ENCODE measurements at regions not wholly inside any gene's neighbourhood (a gene's known extent, or its start where the extent isn't known, plus 50 kb on each side); places are given as distances from the start of the nearest gene placed in this dataset.
A peak's percentile ranks its signal among the peaks of the same experiment; 100 is the strongest.

DNA sequence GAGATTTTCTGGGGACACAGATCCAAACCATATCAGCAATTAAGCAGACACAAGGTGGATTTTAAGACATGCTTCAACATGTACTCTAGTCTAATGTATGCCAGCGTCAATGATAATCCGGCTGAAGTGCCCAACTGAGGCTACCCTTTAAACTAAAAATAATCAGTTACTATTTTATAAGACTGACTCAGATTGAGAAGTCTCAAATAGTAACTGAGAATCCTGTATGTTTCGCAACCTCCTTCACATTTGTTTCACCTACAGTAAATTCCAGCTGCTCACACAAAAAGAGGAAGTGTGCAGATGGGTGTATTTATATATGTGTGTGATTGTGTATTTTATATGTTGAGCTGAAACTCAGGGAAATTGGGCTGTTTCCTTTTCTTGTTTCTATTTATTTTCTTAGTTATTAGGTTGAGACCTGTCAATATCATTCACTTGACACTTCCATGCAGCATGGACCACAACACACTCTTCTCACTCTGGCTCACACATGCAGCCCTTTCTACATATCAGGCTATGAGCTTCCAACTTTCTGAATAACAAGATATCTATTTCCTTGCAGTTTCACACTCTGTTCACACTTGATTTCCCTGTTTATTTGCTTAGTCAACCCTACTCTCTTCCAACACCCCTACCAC is 1224.9 kb upstream of the TMEM132C start:
- TF ChIP-seq POLR2A (IDR thresholded peaks at IDR 0.05) (no peak), POLR2AphosphoS5 (IDR thresholded peaks at IDR 0.05) (no peak)
- TF ChIP-seq, protein P1, sequence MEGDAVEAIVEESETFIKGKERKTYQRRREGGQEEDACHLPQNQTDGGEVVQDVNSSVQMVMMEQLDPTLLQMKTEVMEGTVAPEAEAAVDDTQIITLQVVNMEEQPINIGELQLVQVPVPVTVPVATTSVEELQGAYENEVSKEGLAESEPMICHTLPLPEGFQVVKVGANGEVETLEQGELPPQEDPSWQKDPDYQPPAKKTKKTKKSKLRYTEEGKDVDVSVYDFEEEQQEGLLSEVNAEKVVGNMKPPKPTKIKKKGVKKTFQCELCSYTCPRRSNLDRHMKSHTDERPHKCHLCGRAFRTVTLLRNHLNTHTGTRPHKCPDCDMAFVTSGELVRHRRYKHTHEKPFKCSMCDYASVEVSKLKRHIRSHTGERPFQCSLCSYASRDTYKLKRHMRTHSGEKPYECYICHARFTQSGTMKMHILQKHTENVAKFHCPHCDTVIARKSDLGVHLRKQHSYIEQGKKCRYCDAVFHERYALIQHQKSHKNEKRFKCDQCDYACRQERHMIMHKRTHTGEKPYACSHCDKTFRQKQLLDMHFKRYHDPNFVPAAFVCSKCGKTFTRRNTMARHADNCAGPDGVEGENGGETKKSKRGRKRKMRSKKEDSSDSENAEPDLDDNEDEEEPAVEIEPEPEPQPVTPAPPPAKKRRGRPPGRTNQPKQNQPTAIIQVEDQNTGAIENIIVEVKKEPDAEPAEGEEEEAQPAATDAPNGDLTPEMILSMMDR (IDR thresholded peaks at IDR 0.05 in 8 of 11, conservative IDR thresholded peaks at IDR 0.05 in 3 of 11) = no peak
- Histone ChIP-seq H3K27ac (no peak overlapping the region), H3K4me1 (peaks cover 0 to 10% (median 0%) of the 10 kb centered on the region in 6 donors), H3K9me3 (no peaks in the 10 kb centered on the region), H3K4me3 (no peak overlapping the region), H3K27me3 (replicated peaks in 1 of 7) (peaks cover 0 to 7% (median 0%) of the 10 kb centered on the region in 7 donors), H3K36me3 (no peaks in the 10 kb centered on the region)
- no peak for DNase-seq
- intact Hi-C loops (cut with DNase I; ENCODE audit: low total_unique reads) = no loop called here
- WGBS, 5 donors = 74 to 82% (median 79%) methylated on average over 3 of the region's 3 CpGs

DNA sequence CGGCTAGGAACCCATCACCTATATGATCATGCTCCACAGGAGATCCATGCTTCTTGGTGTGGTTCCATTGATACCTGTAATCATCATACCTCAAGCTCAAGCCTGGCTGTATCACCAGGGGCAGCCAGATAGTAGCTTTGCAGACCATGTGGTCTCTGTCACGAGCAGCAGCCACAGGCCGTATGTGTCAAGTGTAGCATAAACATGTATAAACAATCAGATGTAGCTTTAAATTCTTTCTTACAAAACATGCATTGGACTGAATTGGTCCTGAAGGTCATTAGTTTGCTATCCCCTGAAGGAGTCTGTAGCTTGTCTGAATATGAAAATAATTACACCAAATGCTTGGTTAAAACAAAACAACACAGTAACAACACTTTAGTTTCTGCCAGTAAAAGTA is 1223.2 kb upstream of the TMEM132C start:
- 85 to 97% (median 87%) methylated on average over 3 of the region's 3 CpGs for WGBS, 5 donors
- peaks cover 0 to 7% (median 0%) of the 10 kb centered on the region in 7 donors for H3K27me3 ChIP-seq (replicated peaks in 1 of 7)
- no peak overlapping the region for H3K4me3 ChIP-seq
- H3K27ac ChIP-seq = no peak overlapping the region
- intact Hi-C loops (cut with DNase I; ENCODE audit: low total_unique reads) = no loop called here
- H3K9me3 ChIP-seq = peaks cover 0 to 3% (median 0%) of the 10 kb centered on the region in 8 donors
- TF ChIP-seq, protein P1 (IDR thresholded peaks at IDR 0.05 in 8 of 11, conservative IDR thresholded peaks at IDR 0.05 in 3 of 11) = no peak
- TF ChIP-seq POLR2A (IDR thresholded peaks at IDR 0.05) (no peak), POLR2AphosphoS5 (IDR thresholded peaks at IDR 0.05) (no peak)
- H3K36me3 ChIP-seq = no peaks in the 10 kb centered on the region
- no peak for DNase-seq
- peaks cover 0 to 10% (median 0%) of the 10 kb centered on the region in 6 donors for H3K4me1 ChIP-seq

DNA sequence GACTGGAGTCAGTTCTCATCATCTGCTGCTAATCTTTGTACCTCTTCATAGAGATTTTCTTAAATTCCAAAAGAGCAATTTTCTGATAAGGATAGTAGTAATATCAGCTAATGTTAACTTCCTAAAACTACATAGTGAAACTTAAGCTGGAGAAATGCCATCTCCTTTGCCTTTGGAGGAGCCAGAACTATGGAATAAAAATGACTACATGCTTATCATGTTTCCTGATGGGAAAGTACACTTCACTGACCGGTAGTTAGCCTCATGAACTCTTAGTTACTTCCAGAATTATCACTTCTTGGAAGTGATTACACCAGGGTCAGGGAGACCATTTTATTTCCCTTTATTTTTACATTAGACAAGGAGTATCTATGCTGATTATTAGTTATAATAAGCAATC is 1222.1 kb upstream of the TMEM132C start:
- Histone ChIP-seq H3K27ac (peak overlapping the region in 1 of 8 donors; percentile 34), H3K36me3 (no peaks in the 10 kb centered on the region), H3K4me1 (peaks cover 0 to 10% (median 0%) of the 10 kb centered on the region in 6 donors), H3K27me3 (replicated peaks in 1 of 7) (peaks cover 0 to 7% (median 0%) of the 10 kb centered on the region in 7 donors), H3K9me3 (peaks cover 0 to 4% (median 0%) of the 10 kb centered on the region in 8 donors), H3K4me3 (no peak overlapping the region)
- TF ChIP-seq POLR2A (IDR thresholded peaks at IDR 0.05) = no peak
- TF ChIP-seq, protein P1 (IDR thresholded peaks at IDR 0.05 in 8 of 11, conservative IDR thresholded peaks at IDR 0.05 in 3 of 11) = no peak
- TF ChIP-seq POLR2AphosphoS5 (IDR thresholded peaks at IDR 0.05) = no peak
- DNase-seq = no peak
- intact Hi-C loops (cut with DNase I; ENCODE audit: low total_unique reads) = no loop called here
- 36 to 57% (median 50%) methylated on average over 1 of the region's 1 CpG for WGBS, 5 donors

DNA sequence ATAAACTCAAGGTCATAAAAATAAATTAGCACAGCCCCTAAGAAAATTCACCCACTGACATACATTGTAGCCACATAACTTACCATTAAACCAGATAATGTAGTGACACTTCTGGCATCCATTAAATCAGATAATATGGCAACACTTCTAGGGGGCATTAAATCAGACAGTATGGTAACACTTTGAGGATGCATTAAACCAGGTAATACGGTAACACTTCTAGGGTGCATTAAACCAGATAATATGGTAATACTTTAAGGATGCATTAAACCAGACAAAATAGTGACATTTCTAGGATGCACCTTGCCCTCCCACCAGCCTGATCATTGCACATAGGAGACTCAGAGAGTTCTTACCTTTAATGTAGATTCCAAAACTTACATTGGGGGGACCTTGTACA is 1220.5 kb upstream of the TMEM132C start:
- H3K9me3 ChIP-seq = peaks cover 0 to 4% (median 0%) of the 10 kb centered on the region in 8 donors
- TF ChIP-seq POLR2A (IDR thresholded peaks at IDR 0.05) = no peak
- no peak for TF ChIP-seq POLR2AphosphoS5 (IDR thresholded peaks at IDR 0.05)
- TF ChIP-seq, protein P1 (IDR thresholded peaks at IDR 0.05 in 8 of 11, conservative IDR thresholded peaks at IDR 0.05 in 3 of 11) = no peak
- no peak overlapping the region for H3K27ac ChIP-seq
- no peak overlapping the region for H3K4me3 ChIP-seq
- peaks cover 0 to 7% (median 0%) of the 10 kb centered on the region in 7 donors for H3K27me3 ChIP-seq (replicated peaks in 1 of 7)
- intact Hi-C loops (cut with DNase I; ENCODE audit: low total_unique reads) = no loop called here
- no peak for DNase-seq
- peaks cover 0 to 10% (median 0%) of the 10 kb centered on the region in 6 donors for H3K4me1 ChIP-seq
- no peaks in the 10 kb centered on the region for H3K36me3 ChIP-seq
- 72 to 89% (median 87%) methylated on average over 1 of the region's 1 CpG for WGBS, 5 donors
